HG02588 (cell line): ENCODE measurements at regions not wholly inside any gene's neighbourhood (a gene's known extent, or its start where the extent isn't known, plus 50 kb on each side); places are given as distances from the start of the nearest gene placed in this dataset.

ENCODE experiments used
- ATAC-seq: cut with Tn5 transposase; IDR thresholded peaks from one replicate; pipeline ENCODE4 v1.9.1; 2021; ENCODE audit warnings: mild to moderate bottlenecking, moderate library complexity; ENCODE audit not compliant: unreplicated experiment

GRCh38 chr5:159774476-159775031 lies 141.7 kb upstream of the ADRA1B start:
- ATAC-seq, result no peak

DNA sequence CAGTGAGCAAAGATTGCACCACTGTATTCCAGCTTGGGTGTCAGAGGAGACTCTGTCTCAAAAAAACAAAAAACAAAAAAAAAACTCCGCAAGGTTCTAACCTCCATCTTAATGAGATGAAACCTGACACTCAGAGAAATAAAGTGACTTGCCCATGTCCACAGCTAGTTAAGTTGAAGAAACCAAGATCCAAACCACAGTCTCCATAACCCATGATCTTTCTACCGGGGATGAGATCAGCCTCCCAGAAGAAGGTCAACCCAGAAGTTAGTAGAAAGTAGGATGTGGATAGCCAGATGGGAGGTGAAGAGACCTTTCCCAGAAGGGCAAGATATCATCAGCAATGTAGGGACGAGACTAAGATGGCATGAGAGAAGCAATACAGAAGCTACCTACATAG lies 140.4 kb upstream of the ADRA1B start:
- no peak for ATAC-seq

- no peak for ATAC-seq
These were observed 139.1 kb upstream of the ADRA1B start for GRCh38 chr5:159777049-159777660.

GRCh38 chr5:159779481-159779880 lies 136.8 kb upstream of the ADRA1B start:
- ATAC-seq, result no peak

GRCh38 chr5:159780246-159780645 lies 136.0 kb upstream of the ADRA1B start:
- ATAC-seq, result no peak

- no peak for ATAC-seq
These were observed 134.6 kb upstream of the ADRA1B start for GRCh38 chr5:159781626-159782157.

DNA sequence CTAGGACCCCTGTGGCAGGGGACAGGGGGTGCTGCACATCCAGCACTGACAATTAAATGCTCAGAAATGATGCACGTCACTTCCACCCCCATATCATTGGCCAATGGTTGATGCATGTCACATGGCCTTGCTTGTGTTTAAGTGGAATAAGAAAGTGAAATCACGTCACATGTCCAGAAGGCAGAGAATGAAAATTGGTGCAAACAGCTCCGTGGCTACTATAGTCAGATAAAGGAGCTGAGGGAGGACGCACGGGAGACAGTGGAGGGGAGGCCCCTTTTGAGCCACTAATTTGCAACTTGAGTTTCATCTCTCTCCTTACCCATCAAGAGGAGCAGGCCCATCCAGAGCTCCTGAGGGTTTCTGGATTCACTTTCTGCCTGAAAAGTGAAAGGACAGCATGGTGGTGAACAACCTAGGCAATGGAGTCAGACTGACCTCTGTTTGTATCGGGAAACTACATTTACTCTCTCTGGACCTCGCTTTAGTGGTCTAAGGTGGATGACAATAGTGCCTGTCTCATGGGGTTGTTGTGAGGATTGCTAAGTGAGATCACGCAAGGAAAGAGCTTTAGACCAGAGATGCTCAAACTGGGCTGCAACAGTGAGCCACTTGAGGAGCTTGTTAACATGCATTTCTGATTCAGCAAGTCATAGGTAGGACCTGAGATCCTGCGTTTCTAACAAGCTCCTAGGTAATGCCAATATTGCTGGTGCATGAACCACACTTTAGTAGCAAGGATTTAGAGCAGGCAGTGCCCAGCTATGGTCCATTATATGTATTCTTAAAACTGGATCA lies 133.9 kb upstream of the ADRA1B start:
- ATAC-seq, result no peak

DNA sequence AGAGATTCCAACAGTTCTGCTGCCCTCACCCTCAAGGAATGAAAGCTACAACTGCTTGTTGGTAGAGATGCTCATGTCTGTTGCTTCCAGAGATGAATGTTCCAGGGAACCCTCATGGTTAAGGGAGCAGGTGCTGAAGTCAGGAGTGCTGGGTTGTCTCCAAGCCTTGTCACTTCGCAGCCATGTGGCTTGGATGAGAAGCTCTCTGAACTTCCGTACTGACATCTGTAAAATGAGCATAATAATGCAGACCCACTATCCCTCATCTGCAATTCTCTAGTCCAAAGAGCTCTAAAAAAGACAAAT lies 133.3 kb upstream of the ADRA1B start:
- ATAC-seq, result no peak

GRCh38 chr5:159783726-159784247 lies 132.5 kb upstream of the ADRA1B start:
- ATAC-seq, result no peak

- ATAC-seq, result no peak
These were observed 131.3 kb upstream of the ADRA1B start for GRCh38 chr5:159784993-159785392.

- ATAC-seq, result no peak
These were observed 130.6 kb upstream of the ADRA1B start for GRCh38 chr5:159785656-159786055.

- ATAC-seq, result no peak
These were observed 130.1 kb upstream of the ADRA1B start for GRCh38 chr5:159786201-159786600.

- no peak for ATAC-seq
These were observed 129.2 kb upstream of the ADRA1B start for GRCh38 chr5:159786901-159787691.

DNA sequence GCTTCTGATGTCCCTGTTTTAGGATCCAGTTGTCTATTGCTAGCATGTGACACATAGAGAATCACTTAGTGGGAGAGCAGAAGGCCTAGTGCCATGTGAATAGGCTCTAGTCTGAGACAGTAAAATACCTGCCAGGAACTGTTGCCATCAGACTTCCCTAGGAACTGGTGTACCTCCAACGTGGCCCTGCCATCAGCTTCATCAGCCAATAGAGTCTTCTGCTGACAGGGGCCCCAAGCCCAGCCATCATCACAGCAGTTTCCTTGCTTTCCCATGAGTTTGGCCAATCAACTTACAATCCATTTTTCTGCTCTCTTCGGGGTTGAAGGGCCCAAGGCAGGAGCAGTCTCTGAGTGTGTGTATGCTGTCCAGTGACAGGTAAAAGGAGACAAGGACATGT lies 128.4 kb upstream of the ADRA1B start:
- ATAC-seq, result no peak

DNA sequence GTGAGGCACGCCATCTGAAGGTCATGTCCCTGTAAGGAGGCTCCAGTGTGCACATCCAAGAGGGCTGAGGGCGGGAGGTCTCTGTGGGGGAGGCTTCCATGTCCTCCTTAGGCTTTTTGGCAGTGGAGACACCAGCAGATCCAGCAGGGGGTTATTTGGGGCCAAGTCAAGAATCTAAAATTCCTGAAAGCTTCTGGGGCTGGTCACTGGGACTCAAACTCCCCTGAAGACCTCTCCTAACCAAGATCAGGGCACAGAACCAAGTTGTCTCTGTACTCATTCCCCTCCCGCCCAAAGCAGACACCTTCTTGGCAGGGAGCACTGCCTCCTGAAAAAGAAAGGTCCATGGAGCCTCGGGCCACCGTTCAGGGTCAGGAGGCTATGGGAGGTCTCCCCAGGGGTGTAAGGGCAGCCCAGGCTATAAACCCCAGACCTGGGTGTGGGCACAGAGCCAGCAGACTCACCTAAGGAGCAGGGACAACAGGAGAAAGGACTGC lies 127.4 kb upstream of the ADRA1B start:
- ATAC-seq, result no peak

DNA sequence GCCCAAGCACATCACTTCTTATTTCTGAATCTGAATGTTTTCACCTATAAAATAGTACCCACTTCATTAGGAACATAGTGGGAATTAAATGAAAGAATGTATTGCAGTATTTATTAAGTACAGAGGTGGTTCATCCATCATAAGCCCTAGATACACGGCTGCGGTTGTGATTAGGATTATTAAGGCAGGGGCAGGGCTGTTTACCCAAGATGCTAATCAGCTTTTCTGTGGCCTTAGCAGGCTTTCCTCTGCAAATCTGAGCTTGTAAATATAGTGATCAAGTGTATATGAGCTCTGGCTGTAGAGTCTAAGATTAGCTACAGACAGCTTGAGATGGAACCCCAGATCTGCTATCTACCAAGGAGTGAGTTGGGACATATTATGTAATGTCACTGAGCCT lies 124.1 kb upstream of the ADRA1B start:
- no peak for ATAC-seq

- ATAC-seq, result no peak
These were observed 118.9 kb upstream of the ADRA1B start for GRCh38 chr5:159797261-159797970.

- ATAC-seq, result no peak
These were observed 116.6 kb upstream of the ADRA1B start for GRCh38 chr5:159799701-159800100.

- no peak for ATAC-seq
These were observed 116.0 kb upstream of the ADRA1B start for GRCh38 chr5:159800131-159800840.

DNA sequence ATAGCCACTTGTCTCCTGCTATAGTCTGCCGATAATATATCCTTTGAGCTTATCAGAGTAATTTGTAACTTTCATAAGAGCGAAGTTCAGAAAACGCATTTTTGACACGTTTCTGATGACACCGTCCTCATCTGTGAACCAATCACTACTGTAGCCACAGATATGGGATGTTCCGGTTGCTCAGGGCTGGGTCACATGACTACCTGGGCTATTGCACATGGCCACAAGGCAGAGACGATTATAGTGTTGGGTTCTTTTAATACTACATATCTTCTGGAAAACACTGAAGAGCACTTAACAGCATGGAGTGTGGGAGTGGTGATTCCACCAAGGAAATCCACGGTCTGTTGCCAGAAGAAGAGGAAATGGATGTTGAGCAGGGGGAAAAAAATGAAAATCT lies 115.0 kb upstream of the ADRA1B start:
- ATAC-seq, result no peak
